ENCODE measurements at regions not wholly inside any gene's neighbourhood (a gene's known extent, or its start where the extent isn't known, plus 50 kb on each side); places are given as distances from the start of the nearest gene placed in this dataset.

GRCh38 chr9:13755551-13755950 is 476.1 kb upstream of the MPDZ start:
- no peak for DNase-seq (ENCODE audit: low spot score)

DNA sequence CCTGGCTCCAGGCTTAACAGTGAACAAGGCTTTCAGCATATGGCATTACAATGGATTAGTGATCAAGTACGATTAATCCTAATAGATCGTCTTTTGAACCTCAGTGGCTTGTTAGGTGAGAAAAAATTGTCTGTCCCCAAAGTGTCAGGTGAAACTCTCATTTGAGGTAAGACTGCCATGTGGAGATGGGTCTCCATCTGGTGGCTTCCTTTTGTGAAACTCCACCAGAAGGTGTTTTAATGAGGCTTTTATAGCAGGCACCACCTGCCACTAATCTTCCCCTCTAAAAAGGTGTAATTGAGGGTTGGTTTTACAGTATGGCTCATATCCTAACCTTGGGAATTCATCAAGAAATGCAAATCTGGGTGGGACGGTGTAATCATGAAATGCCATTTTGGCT is 471.1 kb upstream of the MPDZ start:
- DNase-seq (ENCODE audit: low spot score) = no peak

DNA sequence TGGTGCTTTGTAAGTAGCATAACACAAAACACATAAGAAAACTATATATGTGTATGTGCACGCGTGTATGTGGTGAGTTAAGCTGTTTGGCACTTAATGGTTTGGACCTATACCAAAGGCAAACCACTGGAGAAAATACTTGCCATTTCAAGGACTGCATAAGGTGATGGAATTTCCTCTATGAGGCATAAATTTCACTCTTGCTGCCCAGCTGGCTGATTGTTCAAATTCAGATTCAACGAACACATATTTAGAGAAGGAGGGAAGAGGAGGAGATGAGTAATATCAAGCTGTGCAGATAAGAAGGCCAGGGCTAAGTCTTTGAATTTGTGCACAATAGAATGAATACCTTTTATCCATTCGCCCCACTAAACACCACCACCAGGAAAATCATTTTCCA is 470.6 kb upstream of the MPDZ start:
- DNase-seq (ENCODE audit: low spot score) = no peak

DNA sequence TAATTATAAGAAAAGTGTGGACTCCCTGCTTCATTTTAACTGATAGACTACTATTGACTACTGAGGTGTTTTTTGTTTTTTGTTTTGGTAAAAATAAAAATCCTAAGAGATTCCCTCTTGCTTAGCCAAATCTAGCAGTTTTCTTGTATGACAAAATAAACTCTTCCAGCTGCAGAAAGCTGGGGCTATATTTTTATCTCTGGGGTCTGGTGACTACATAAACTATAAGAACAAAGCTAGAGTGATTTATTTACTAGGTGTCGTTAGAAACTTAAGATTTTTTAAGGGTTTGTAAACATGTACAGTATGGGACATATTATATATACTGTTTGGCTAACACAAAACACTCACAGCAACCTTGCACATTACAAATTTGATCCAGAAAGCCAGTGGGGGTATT is 467.4 kb upstream of the MPDZ start:
- no peak for DNase-seq (ENCODE audit: low spot score)

DNA sequence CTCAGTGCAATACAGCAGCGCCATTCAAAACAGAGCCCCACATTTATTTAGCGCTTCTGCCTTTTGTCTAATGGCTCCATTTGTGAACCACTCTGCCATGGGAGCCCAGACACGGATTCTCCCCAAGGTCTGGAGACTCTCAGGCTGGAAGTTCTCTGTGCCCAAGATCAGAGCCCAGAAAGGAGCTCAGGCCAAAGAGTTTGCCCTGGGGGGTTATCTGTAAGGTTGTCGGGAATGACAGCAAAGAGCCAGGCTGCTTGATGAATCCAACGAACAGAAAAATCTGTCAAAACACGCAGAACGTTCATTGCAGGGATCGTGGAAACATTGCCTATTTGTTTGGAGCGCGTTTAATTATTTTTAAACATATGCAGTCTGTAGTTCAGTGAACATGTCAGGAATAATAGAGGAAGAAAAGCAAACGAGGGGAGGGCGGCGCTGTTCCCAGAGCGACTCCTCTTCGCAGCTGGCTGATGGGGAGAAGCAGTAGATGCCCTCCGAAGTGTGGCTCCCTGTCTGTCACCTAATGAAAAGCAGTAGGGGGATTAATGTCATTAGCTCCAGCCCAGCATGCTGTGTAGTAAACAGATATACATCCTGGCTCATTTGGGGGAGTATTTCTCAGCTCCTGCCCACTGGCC is 464.9 kb upstream of the MPDZ start:
- DNase-seq (ENCODE audit: low spot score) = no peak

- no peak for DNase-seq (ENCODE audit: low spot score)
Measured at GRCh38 chr9:13737885-13738284, 458.4 kb upstream of the MPDZ start.

GRCh38 chr9:13735181-13735580 is 455.7 kb upstream of the MPDZ start:
- DNase-seq (ENCODE audit: low spot score) = no peak

GRCh38 chr9:13734601-13735000 is 455.1 kb upstream of the MPDZ start:
- no peak for DNase-seq (ENCODE audit: low spot score)

- DNase-seq (ENCODE audit: low spot score) = no peak
Measured at GRCh38 chr9:13732290-13732689, 452.8 kb upstream of the MPDZ start.

- no peak for DNase-seq (ENCODE audit: low spot score)
Measured at GRCh38 chr9:13731637-13732036, 452.1 kb upstream of the MPDZ start.

DNA sequence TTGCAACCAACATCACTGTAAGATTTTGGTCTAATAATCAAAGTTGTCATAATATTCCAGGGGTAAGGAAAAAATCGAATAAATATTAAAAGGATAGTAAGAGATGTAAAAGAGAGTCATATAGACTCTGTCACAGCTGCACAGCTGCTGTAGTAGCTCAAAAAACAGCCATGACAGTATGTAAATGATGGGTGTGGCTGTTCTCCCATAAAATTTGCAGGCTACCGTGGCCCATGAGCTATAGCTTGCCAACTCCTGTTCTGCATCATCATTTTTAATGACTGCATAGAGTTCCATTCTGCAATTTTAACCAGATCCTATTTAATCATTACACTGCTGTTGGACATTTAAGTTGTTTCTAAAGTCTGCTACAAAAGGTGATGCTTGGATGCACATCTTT is 450.5 kb upstream of the MPDZ start:
- no peak for DNase-seq (ENCODE audit: low spot score)

GRCh38 chr9:13728917-13729811 is 449.7 kb upstream of the MPDZ start:
- no peak for DNase-seq (ENCODE audit: low spot score)

GRCh38 chr9:13728131-13728530 is 448.6 kb upstream of the MPDZ start:
- no peak for DNase-seq (ENCODE audit: low spot score)

- no peak for DNase-seq (ENCODE audit: low spot score)
Measured at GRCh38 chr9:13726746-13727145, 447.3 kb upstream of the MPDZ start.

DNA sequence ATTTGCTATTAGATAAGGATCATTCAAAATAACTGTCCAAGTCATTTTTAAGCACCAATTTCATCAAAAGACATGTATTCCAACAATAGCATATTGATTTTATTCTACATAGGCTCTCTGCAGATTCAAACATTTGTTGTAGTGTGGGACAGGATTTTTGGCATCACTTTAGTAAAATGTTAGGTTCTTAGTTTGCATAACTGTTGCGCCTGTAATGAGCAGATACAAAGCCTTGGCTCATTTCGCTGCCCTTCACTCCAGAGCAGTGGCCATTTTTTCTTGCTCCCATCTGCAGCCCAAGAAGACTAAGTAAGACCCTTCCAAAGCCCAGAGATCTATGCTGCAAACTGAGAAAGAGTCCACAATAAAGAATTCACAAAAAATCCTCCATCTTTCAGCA is 446.0 kb upstream of the MPDZ start:
- no peak for DNase-seq (ENCODE audit: low spot score)

GRCh38 chr9:13721481-13722235 is 442.2 kb upstream of the MPDZ start:
- no peak for DNase-seq (ENCODE audit: low spot score)

GRCh38 chr9:13719981-13720676 is 440.6 kb upstream of the MPDZ start:
- DNase-seq (ENCODE audit: low spot score) = no peak

- DNase-seq (ENCODE audit: low spot score) = no peak
Measured at GRCh38 chr9:13719446-13719845, 440.0 kb upstream of the MPDZ start.

GRCh38 chr9:13718539-13718938 is 439.0 kb upstream of the MPDZ start:
- DNase-seq (ENCODE audit: low spot score) = no peak

- DNase-seq (ENCODE audit: low spot score) = no peak
Measured at GRCh38 chr9:13718086-13718485, 438.6 kb upstream of the MPDZ start.

GRCh38 chr9:13717322-13718054 is 438.0 kb upstream of the MPDZ start:
- DNase-seq (ENCODE audit: low spot score) = no peak

Measured in HuH-7.5 (cell line).